ENCODE measurements at regions not wholly inside any gene's neighbourhood (a gene's known extent, or its start where the extent isn't known, plus 50 kb on each side); places are given as distances from the start of the nearest gene placed in this dataset.

- TF ChIP-seq CTCF (IDR thresholded peaks at IDR 0.05; ENCODE audit: extremely low read depth in 1 of 2, insufficient read depth in 1 of 2, low read depth in 1 of 2, low read length in 2 of 2): no peak
- TF ChIP-seq EZH2 (IDR thresholded peaks at IDR 0.05; ENCODE audit: borderline replicate concordance, low read depth, low read length, severe bottlenecking): no peak
- TF ChIP-seq MAX (IDR thresholded peaks at IDR 0.05; ENCODE audit: insufficient read depth, insufficient read length): no peak
- no peak for TF ChIP-seq GATA2 (IDR thresholded peaks at IDR 0.05; ENCODE audit: insufficient read depth, insufficient read length, low read depth, low read length)
- TF ChIP-seq POLR2A (IDR thresholded peaks at IDR 0.05; ENCODE audit: low read depth, low read length): no peak
- TF ChIP-seq FOS (IDR thresholded peaks at IDR 0.05; ENCODE audit: borderline replicate concordance, insufficient read depth, low read length): no peak
- no peak for TF ChIP-seq POLR2AphosphoS5 (IDR thresholded peaks at IDR 0.05; ENCODE audit: insufficient read depth, low read depth, low read length)
Measured at GRCh38 chr2:66834859-66835258, 399.9 kb downstream of the MEIS1 start.

All from endothelial cell of umbilical vein (primary cell).